ENCODE measurements at regions not wholly inside any gene's neighbourhood (a gene's known extent, or its start where the extent isn't known, plus 50 kb on each side); places are given as distances from the start of the nearest gene placed in this dataset.

GRCh38 chr3:152539191-152539764, 270.5 kb downstream of the MBNL1 start:
- TF ChIP-seq, protein P1, sequence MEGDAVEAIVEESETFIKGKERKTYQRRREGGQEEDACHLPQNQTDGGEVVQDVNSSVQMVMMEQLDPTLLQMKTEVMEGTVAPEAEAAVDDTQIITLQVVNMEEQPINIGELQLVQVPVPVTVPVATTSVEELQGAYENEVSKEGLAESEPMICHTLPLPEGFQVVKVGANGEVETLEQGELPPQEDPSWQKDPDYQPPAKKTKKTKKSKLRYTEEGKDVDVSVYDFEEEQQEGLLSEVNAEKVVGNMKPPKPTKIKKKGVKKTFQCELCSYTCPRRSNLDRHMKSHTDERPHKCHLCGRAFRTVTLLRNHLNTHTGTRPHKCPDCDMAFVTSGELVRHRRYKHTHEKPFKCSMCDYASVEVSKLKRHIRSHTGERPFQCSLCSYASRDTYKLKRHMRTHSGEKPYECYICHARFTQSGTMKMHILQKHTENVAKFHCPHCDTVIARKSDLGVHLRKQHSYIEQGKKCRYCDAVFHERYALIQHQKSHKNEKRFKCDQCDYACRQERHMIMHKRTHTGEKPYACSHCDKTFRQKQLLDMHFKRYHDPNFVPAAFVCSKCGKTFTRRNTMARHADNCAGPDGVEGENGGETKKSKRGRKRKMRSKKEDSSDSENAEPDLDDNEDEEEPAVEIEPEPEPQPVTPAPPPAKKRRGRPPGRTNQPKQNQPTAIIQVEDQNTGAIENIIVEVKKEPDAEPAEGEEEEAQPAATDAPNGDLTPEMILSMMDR (IDR thresholded peaks at IDR 0.05 in 2 of 3, conservative IDR thresholded peaks at IDR 0.05 in 1 of 3; ENCODE audit: borderline replicate concordance in 1 of 3, insufficient read depth in 1 of 3, low read depth in 2 of 3, low read length in 2 of 3): peak; percentile 17 to 43 (median 31); a peak in 4 of 6 replicates
- no peak for TF ChIP-seq YY1 (IDR thresholded peaks at IDR 0.05; ENCODE audit: extremely low read depth, insufficient replicate concordance, low read depth, low read length)
- TF ChIP-seq POLR2AphosphoS5 (IDR thresholded peaks at IDR 0.05; ENCODE audit: low read depth, low read length): no peak
- no peak for TF ChIP-seq SRF (IDR thresholded peaks at IDR 0.05; ENCODE audit: low read depth)
- no peak for TF ChIP-seq POLR2A (IDR thresholded peaks at IDR 0.05; ENCODE audit: borderline replicate concordance, extremely low read depth, insufficient read depth, insufficient read length)
- TF ChIP-seq SP1 (IDR thresholded peaks at IDR 0.05; ENCODE audit: low read depth): no peak
- TF ChIP-seq RAD21 (IDR thresholded peaks at IDR 0.05; ENCODE audit: low read depth): no peak
- TF ChIP-seq, protein P2, sequence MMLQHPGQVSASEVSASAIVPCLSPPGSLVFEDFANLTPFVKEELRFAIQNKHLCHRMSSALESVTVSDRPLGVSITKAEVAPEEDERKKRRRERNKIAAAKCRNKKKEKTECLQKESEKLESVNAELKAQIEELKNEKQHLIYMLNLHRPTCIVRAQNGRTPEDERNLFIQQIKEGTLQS (IDR thresholded peaks at IDR 0.05): no peak
- no peak for TF ChIP-seq FOSL1 (IDR thresholded peaks at IDR 0.05; ENCODE audit: low read depth)
- TF ChIP-seq EGR1 (IDR thresholded peaks at IDR 0.05; ENCODE audit: low read depth): no peak
